OCI-LY7 (cell line): ENCODE measurements at regions not wholly inside any gene's neighbourhood (a gene's known extent, or its start where the extent isn't known, plus 50 kb on each side); places are given as distances from the start of the nearest gene placed in this dataset.

ENCODE experiments used
- BruUV-seq: library from RNA; stranded (reverse); fragments of 400-500 nt; replicated peaks from 2 replicates; lab custom pipeline; 2021; lab: Mats Ljungman, UMichigan
- CTCF ChIA-PET: fragments of 300-600 bp; sonication (Branson Sonifier 250); formaldehyde crosslinking; loops from one replicate; lab custom pipeline; 2022; ENCODE audit warnings: antibody characterized with exemption; ENCODE audit not compliant: unreplicated experiment; lab: Charles Lee
- POLR2A ChIA-PET: fragments of 300-600 bp; sonication (Branson Sonifier 250); formaldehyde crosslinking; loops from one replicate; lab custom pipeline; 2022; ENCODE audit warnings: antibody characterized with exemption; lab: Charles Lee
- DNase-seq: peaks from one replicate; pipeline ENCODE4 v3.0.0-alpha.2; 2015; ENCODE audit warnings: low spot score
- H2AFZ ChIP-seq: fragments of 200-600 bp; sonication (generic), shearing (Covaris generic); 2 replicates; pipeline ENCODE4 v1.6.1; 2014; ENCODE audit warnings: mild to moderate bottlenecking, antibody characterized with exemption, low read length, moderate library complexity
- H3K27ac ChIP-seq: fragments of 200-600 bp; sonication (generic); 2 replicates; pipeline ENCODE4 v1.5.1; 2014; ENCODE audit warnings: mixed run types, low read depth, mild to moderate bottlenecking, moderate library complexity, low read length, inconsistent platforms; ENCODE audit not compliant: poor library complexity, severe bottlenecking
- H3K36me3 ChIP-seq: fragments of 200-600 bp; sonication (generic); 2 replicates; pipeline ENCODE4 v1.6.1; 2014; ENCODE audit warnings: mild to moderate bottlenecking, antibody characterized with exemption, low read length, moderate library complexity, mixed read lengths; ENCODE audit not compliant: insufficient read depth
- H3K4me1 ChIP-seq: fragments of 200-600 bp; sonication (generic); 2 replicates; pipeline ENCODE4 v1.5.1; 2014; ENCODE audit warnings: mild to moderate bottlenecking, low read length; ENCODE audit not compliant: insufficient read depth, poor library complexity, severe bottlenecking
- H3K4me2 ChIP-seq: fragments of 200-600 bp; sonication (generic); 2 replicates; pipeline ENCODE4 v1.6.1; 2014; ENCODE audit warnings: mild to moderate bottlenecking, low read length
- H3K4me3 ChIP-seq: fragments of 200-600 bp; sonication (generic); 2 replicates; pipeline ENCODE4 v1.5.1; 2014; ENCODE audit warnings: mild to moderate bottlenecking, low read depth, low read length; ENCODE audit not compliant: poor library complexity, severe bottlenecking
- H3K79me2 ChIP-seq: fragments of 200-600 bp; sonication (generic); 2 replicates; pipeline ENCODE4 v1.6.1; 2016; ENCODE audit warnings: low read depth, mild to moderate bottlenecking, low read length, moderate library complexity, mixed read lengths; ENCODE audit not compliant: insufficient read depth
- H3K9me2 ChIP-seq: fragments of 200-600 bp; sonication (generic); 2 replicates; pipeline ENCODE4 v1.6.1; 2016; ENCODE audit warnings: mild to moderate bottlenecking, low read length, mixed read lengths; ENCODE audit not compliant: insufficient read depth
- H3K9me3 ChIP-seq: fragments of 200-600 bp; sonication (generic); 2 replicates; pipeline ENCODE4 v1.6.1; 2014; ENCODE audit warnings: mild to moderate bottlenecking, mixed run types, low read length, mixed read lengths
- H4K20me1 ChIP-seq: fragments of 200-600 bp; sonication (generic); 2 replicates; pipeline ENCODE4 v1.6.1; 2014; ENCODE audit warnings: mild to moderate bottlenecking, antibody characterized with exemption, low read length, moderate library complexity, mixed read lengths; ENCODE audit not compliant: insufficient read depth
- CTCF ChIP-seq: fragments of 200-600 bp; sonication (generic); conservative IDR thresholded peaks from 2 replicates; pipeline ENCODE4 v1.5.1; 2014; ENCODE audit warnings: mild to moderate bottlenecking, antibody characterized with exemption, low read length, moderate library complexity, mixed read lengths
- EZH2phosphoT487 ChIP-seq: fragments of 200-600 bp; sonication (generic); IDR thresholded peaks from 2 replicates; pipeline ENCODE4 v1.6.1; 2018; ENCODE audit warnings: low read depth, borderline replicate concordance, mild to moderate bottlenecking, mixed run types, antibody characterized with exemption, low read length, moderate library complexity, mixed read lengths
- intact Hi-C: fragments of 100-400 bp; cut with micrococcal nuclease; formaldehyde crosslinking; loops from one replicate; pipeline ENCODE4 v1.10.0; 2022; ENCODE audit not compliant: unreplicated experiment

GRCh38 chr7:125661677-125662076 lies 732.1 kb upstream of the POT1 start:
- intact Hi-C loops, result no loop called here
- Histone ChIP-seq H3K27ac (no peak overlapping the region), H3K9me3 (no peaks in the 10 kb centered on the region), H3K9me2 (no peaks in the 10 kb centered on the region), H3K4me1 (no peaks in the 10 kb centered on the region), H4K20me1 (no peaks in the 10 kb centered on the region), H3K4me2 (no peak overlapping the region), H3K36me3 (no peaks in the 10 kb centered on the region), H3K79me2 (no peaks in the 10 kb centered on the region; the same call in 1 of the 2 replicates), H3K4me3 (no peak overlapping the region), H2AFZ (no peak overlapping the region)
- TF ChIP-seq CTCF (no peak), EZH2phosphoT487 (no peak)
- ChIA-PET CTCF (no interaction called here), POLR2A (no interaction called here)
- BruUV-seq, result no TSS peak
- no peak for DNase-seq

- ChIA-PET CTCF (no interaction called here), POLR2A (no interaction called here)
- no peak overlapping the region for H2AFZ ChIP-seq
- H3K27ac ChIP-seq, result no peak overlapping the region
- no peaks in the 10 kb centered on the region for H3K9me2 ChIP-seq
- H3K36me3 ChIP-seq, result no peaks in the 10 kb centered on the region
- H4K20me1 ChIP-seq, result no peaks in the 10 kb centered on the region
- BruUV-seq, result no TSS peak
- H3K4me1 ChIP-seq, result no peaks in the 10 kb centered on the region
- H3K9me3 ChIP-seq, result no peaks in the 10 kb centered on the region
- intact Hi-C loops, result no loop called here
- DNase-seq, result no peak
- no peak overlapping the region for H3K4me2 ChIP-seq
- no peak overlapping the region for H3K4me3 ChIP-seq
- no peaks in the 10 kb centered on the region; the same call in 1 of the 2 replicates for H3K79me2 ChIP-seq
- TF ChIP-seq CTCF, result no peak
- TF ChIP-seq EZH2phosphoT487, result no peak
Measured at GRCh38 chr7:125661006-125661405, 731.4 kb upstream of the POT1 start.

- H4K20me1 ChIP-seq, result no peaks in the 10 kb centered on the region
- TF ChIP-seq EZH2phosphoT487 (no peak), CTCF (no peak)
- ChIA-PET CTCF (no interaction called here), POLR2A (interaction anchor here (0.7 to 0.8 kb wide), 2 partner anchors 12 to 25 kb away, joined by 3 to 4 read pairs; no protein-coding TSS in a partner anchor)
- no peak overlapping the region for H3K27ac ChIP-seq
- intact Hi-C loops, result no loop called here
- H3K36me3 ChIP-seq, result no peaks in the 10 kb centered on the region
- H2AFZ ChIP-seq, result no peak overlapping the region
- H3K79me2 ChIP-seq, result no peaks in the 10 kb centered on the region
- DNase-seq, result no peak
- H3K4me3 ChIP-seq, result no peak overlapping the region
- H3K4me2 ChIP-seq, result no peak overlapping the region
- H3K9me2 ChIP-seq, result no peaks in the 10 kb centered on the region
- BruUV-seq, result no TSS peak
- no peaks in the 10 kb centered on the region for H3K9me3 ChIP-seq
- no peaks in the 10 kb centered on the region for H3K4me1 ChIP-seq
Measured at GRCh38 chr7:125654076-125654475, 724.5 kb upstream of the POT1 start.
